Naive B cell (primary cell): ENCODE measurements at regions not wholly inside any gene's neighbourhood (a gene's known extent, or its start where the extent isn't known, plus 50 kb on each side); places are given as distances from the start of the nearest gene placed in this dataset.
"Not testable (repeated sequence)": the region's sequence is repeated elsewhere in the genome, so short reads cannot be mapped to it uniquely, and the experiment has no call there.

Source experiments
- ATAC-seq, 2 donors: fragments of 150-1000 bp; cut with Tn5 transposase; 2 replicates each; pipeline ENCODE4 v1.10.0; 2021; ENCODE audit warnings: low read depth in 2 of 2, mild to moderate bottlenecking in 2 of 2, moderate library complexity in 2 of 2
- DNase-seq: peaks from one replicate; pipeline ENCODE4 v3.0.0; 2022
- H3K27ac Mint-ChIP-seq, 6 donors: one replicate each; pipeline ENCODE4 v1.8.0; 2020 to 2022; ENCODE audit warnings: mild to moderate bottlenecking in 6 of 6, mixed read lengths in 6 of 6, moderate library complexity in 5 of 6, inconsistent platforms in 2 of 6
- H3K27me3 Mint-ChIP-seq, 3 donors: one replicate each; pipeline ENCODE4 v1.8.0; 2021 to 2022; ENCODE audit warnings: mixed read lengths in 3 of 3, mild to moderate bottlenecking in 1 of 3
- H3K36me3 Mint-ChIP-seq, 2 donors: one replicate each; pipeline ENCODE4 v1.8.0; 2020 to 2022; ENCODE audit warnings: mixed read lengths in 2 of 2, inconsistent platforms in 1 of 2, mild to moderate bottlenecking in 1 of 2
- H3K4me1 Mint-ChIP-seq, 3 donors: one replicate each; pipeline ENCODE4 v1.8.0; 2020 to 2022; ENCODE audit warnings: mixed read lengths in 3 of 3, inconsistent platforms in 1 of 3, mild to moderate bottlenecking in 1 of 3, moderate library complexity in 1 of 3
- H3K4me3 Mint-ChIP-seq, 8 donors: one replicate each; pipeline ENCODE4 v1.8.0; 2020 to 2022; ENCODE audit warnings: mild to moderate bottlenecking in 8 of 8, mixed read lengths in 8 of 8, moderate library complexity in 8 of 8, inconsistent platforms in 2 of 8
- H3K9me3 Mint-ChIP-seq, 7 donors: one replicate each; pipeline ENCODE4 v1.8.0; 2020 to 2022; ENCODE audit warnings: mixed read lengths in 7 of 7, mild to moderate bottlenecking in 5 of 7, inconsistent platforms in 2 of 7, moderate library complexity in 1 of 7

DNA sequence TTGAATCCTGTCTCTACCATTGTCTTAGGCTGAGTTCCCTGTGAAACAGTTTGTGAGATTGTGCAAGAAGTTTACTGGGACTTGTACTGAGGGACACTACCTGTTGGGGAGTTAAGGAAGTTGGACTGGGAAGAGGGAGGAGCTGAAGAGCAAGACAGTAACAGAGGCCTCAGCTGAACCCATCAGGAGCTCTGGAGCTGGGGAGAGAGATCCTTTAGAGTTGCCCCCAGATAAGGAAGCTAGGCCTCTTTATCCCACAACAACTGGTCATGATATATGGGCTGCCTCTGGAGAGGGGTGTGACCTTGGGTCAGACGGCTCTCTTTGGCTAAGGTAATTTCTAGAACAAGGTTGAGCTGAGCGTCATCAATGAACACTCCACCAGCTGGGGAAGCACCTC, 137.8 kb upstream of the SLC4A4 start:
- Mint-ChIP-seq H3K27me3 (peaks cover 3 to 5% (median 4%) of the 10 kb centered on the region in 3 donors), H3K4me3 (no peak overlapping the region), H3K4me1 (no peaks in the 10 kb centered on the region), H3K36me3 (no peaks in the 10 kb centered on the region), H3K27ac (no peak overlapping the region), H3K9me3 (no peaks in the 10 kb centered on the region)
- DNase-seq (no peak), ATAC-seq (no peak)

DNA sequence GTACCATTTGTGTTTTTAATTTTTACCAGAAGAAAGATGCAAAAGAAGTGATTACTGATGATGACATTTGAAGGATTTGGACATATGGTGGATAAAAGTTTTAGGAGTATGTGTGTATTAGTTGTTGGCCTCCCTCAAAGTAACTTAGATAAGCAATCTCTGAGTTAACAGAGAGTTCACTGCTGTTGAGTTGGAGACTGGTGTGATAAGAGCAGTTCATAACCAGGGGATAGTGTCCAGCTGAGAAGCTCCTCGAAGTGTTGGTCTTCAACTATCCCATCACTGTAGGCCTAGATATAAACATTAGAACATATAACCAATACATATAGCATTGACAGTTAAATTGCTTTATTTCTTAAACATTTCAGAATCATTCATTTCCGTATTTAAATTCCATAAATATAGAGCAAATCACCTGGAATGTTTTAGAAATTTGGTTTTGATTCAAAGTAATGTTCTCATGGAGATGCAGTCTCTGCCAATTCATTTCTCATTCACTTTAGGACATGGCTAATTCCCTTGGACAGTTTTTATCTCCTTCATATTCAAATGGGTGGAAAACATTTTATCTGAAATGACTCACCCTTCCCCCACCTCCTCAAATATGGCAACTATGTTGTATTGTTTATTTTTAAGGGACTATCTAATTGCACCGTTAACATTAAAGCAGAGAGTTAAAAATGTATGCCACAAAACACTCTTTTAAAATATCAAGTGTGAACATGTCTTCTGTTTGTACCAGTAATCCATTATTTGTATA, 136.8 kb upstream of the SLC4A4 start:
- Mint-ChIP-seq H3K36me3 (no peaks in the 10 kb centered on the region), H3K4me1 (no peaks in the 10 kb centered on the region), H3K9me3 (no peaks in the 10 kb centered on the region), H3K27me3 (peaks cover 0 to 4% (median 0%) of the 10 kb centered on the region in 3 donors), H3K27ac (no peak overlapping the region), H3K4me3 (no peak overlapping the region)
- ATAC-seq: no peak
- no peak for DNase-seq

DNA sequence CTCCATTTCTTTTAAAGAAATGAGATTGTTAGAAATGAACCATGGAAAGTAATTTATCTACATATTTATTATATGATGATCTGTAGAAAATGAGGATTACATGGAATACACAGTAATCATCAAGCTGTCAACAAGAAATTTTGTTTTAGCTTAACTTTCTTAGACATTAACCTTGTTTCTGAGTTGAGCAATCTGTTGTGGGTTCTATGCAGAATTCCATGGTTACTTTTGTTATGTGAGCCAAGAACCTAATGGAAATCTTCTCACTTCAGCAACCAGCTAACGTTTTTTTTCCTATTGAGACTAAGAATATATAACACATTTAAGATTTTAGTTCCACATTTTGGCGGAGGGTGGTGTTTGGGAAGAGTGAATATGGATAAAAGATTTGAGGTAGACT, 136.1 kb upstream of the SLC4A4 start:
- Mint-ChIP-seq H3K27ac (no peak overlapping the region), H3K36me3 (no peaks in the 10 kb centered on the region), H3K9me3 (no peaks in the 10 kb centered on the region), H3K27me3 (peaks cover 0 to 4% (median 0%) of the 10 kb centered on the region in 3 donors), H3K4me3 (no peak overlapping the region), H3K4me1 (no peaks in the 10 kb centered on the region)
- DNase-seq: no peak
- ATAC-seq: no peak

DNA sequence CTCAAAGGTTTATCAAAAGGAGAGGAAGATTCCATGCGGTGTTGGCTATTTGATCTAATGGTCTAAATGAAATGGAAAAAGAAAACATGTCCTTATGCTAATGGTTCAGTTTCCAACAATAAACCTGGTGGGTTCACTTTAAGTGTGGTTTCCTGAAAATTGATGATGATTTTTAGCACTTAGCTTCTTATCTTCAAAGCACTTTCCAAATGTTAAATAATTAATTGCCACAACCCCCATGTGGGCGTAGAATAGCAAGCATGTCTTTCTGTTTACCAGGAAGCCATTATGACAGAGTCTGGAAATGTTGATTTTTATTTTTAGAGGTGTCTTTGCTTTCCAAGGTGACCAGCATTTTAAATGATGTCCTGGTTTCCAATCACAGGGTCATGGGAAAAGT, 134.8 kb upstream of the SLC4A4 start:
- Mint-ChIP-seq H3K4me3 (no peak overlapping the region), H3K4me1 (no peaks in the 10 kb centered on the region), H3K9me3 (no peaks in the 10 kb centered on the region), H3K27ac (no peak overlapping the region), H3K36me3 (no peaks in the 10 kb centered on the region), H3K27me3 (no peaks in the 10 kb centered on the region)
- DNase-seq (no peak), ATAC-seq (no peak)

DNA sequence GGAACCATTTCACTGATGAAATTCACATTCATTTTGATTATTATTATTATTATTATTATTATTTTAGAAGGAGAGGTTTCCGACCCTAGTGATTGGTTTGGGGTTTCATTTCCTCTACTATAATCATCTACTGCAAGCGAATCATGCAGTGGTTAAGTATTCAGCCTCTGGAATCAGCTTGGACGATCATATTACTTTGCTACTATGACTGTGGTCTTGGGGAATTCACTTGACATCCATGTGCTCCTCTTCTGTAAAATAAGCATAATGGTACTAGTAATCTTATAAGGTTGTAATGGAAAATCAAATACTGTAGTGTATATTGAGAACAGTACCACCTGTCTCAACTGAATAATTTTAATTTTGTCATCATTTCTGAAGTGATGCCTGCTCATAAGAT, 132.1 kb upstream of the SLC4A4 start:
- no peak for ATAC-seq
- H3K9me3 Mint-ChIP-seq: no peaks in the 10 kb centered on the region
- H3K27me3 Mint-ChIP-seq: no peaks in the 10 kb centered on the region
- no peak overlapping the region for H3K4me3 Mint-ChIP-seq
- H3K27ac Mint-ChIP-seq: no peak overlapping the region
- no peak for DNase-seq
- no peaks in the 10 kb centered on the region for H3K4me1 Mint-ChIP-seq
- no peaks in the 10 kb centered on the region for H3K36me3 Mint-ChIP-seq

DNA sequence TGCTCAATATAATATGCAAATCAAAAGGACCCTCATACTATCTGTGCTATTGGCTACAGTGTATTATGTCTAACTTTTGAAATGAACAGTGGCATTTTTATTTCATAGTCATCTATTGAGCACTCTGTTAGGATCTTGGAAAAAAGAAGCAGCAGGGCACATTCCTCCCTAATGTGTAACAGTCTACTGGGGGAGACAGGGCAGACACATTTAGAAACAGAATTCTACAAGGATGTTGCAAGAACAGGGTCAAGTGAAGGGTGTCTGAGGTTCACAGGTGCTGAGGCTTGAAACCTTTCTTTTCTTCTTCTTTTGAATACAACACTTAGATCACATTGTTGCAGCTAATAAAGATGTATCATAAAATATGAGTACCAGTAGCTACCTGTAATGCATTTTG, 129.7 kb upstream of the SLC4A4 start:
- DNase-seq (no peak), ATAC-seq (no peak)
- Mint-ChIP-seq H3K36me3 (no peaks in the 10 kb centered on the region), H3K27ac (no peak overlapping the region), H3K4me3 (no peak overlapping the region), H3K27me3 (peaks cover 0 to 8% (median 0%) of the 10 kb centered on the region in 3 donors), H3K4me1 (no peaks in the 10 kb centered on the region), H3K9me3 (peaks cover 0 to 8% (median 0%) of the 10 kb centered on the region in 7 donors)

DNA sequence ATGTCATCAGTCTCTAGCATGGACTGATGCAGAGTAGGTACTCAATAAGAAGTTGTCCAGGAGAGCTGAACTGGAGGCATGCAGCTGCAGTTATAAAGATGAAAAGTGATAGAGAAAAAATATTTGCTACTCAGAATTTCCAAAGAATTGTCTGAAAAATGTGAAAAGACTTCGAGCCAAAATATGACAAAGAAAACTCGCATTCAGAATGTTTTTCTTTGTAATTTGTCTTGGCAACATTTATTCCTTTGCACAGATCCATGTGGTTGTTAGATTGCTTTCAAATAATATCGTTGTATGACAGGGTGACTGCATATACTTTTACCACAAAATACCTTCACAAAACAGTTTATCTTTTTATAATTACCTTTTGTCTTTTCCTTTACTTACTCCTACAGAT, 128.0 kb upstream of the SLC4A4 start:
- no peak overlapping the region for H3K4me3 Mint-ChIP-seq

DNA sequence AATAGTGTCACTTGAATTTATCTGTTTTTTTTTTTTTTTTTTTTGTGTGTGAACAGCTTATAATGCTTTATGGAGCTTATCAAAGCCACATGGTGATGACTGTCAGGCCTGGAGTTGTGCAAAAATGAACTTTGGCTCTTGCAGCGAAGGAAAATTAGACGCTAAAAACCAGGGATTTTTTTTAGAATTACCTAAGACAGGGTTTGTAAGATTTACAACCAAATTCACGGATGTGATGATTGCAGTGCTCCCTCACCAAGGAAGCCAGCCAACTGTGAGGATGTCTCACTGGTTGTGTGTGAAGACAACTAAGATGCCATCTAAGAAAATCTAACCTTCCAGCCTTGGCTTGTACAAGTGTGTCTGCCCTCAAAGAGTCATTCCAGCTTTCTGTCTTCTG, 127.1 kb upstream of the SLC4A4 start:
- no peaks in the 10 kb centered on the region for H3K4me1 Mint-ChIP-seq
- H3K36me3 Mint-ChIP-seq: no peaks in the 10 kb centered on the region
- ATAC-seq (no peak), DNase-seq (no peak)
- H3K4me3 Mint-ChIP-seq: no peak overlapping the region
- H3K27me3 Mint-ChIP-seq: peaks cover 0 to 8% (median 0%) of the 10 kb centered on the region in 3 donors
- peaks cover 0 to 10% (median 0%) of the 10 kb centered on the region in 7 donors for H3K9me3 Mint-ChIP-seq
- H3K27ac Mint-ChIP-seq: no peak overlapping the region

More for the DNA sequence above, 128.0 kb upstream of the SLC4A4 start:
- H3K36me3 Mint-ChIP-seq: no peaks in the 10 kb centered on the region
- peaks cover 0 to 8% (median 0%) of the 10 kb centered on the region in 3 donors for H3K27me3 Mint-ChIP-seq
- H3K27ac Mint-ChIP-seq: no peak overlapping the region
- H3K9me3 Mint-ChIP-seq: peaks cover 0 to 10% (median 0%) of the 10 kb centered on the region in 7 donors
- DNase-seq: no peak
- no peaks in the 10 kb centered on the region for H3K4me1 Mint-ChIP-seq
- ATAC-seq: no peak

DNA sequence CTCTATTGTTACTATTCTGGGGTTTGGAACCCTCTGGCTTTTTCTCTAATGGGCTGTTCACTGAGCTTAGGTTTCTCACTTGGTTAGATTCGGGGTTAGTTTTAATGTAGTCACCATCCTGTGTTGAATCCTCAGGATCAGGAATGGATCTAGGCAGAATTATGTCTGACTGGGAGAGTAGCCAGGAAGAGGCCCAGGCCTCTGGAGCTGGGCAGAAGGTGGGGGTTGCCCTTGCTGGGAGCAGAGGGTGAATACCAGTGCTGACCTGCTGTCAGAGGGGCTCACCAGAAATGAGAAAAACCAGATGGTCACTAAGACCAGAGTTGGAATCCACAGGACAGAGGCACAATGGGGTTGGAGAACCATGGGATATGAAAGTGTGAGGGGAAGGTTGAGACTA, 126.6 kb upstream of the SLC4A4 start:
- H3K4me1 Mint-ChIP-seq: no peaks in the 10 kb centered on the region
- H3K36me3 Mint-ChIP-seq: no peaks in the 10 kb centered on the region
- no peak overlapping the region for H3K4me3 Mint-ChIP-seq
- H3K9me3 Mint-ChIP-seq: peaks cover 0 to 10% (median 0%) of the 10 kb centered on the region in 7 donors
- no peak for ATAC-seq
- no peak for DNase-seq
- H3K27ac Mint-ChIP-seq: no peak overlapping the region
- H3K27me3 Mint-ChIP-seq: peaks cover 0 to 8% (median 0%) of the 10 kb centered on the region in 3 donors

DNA sequence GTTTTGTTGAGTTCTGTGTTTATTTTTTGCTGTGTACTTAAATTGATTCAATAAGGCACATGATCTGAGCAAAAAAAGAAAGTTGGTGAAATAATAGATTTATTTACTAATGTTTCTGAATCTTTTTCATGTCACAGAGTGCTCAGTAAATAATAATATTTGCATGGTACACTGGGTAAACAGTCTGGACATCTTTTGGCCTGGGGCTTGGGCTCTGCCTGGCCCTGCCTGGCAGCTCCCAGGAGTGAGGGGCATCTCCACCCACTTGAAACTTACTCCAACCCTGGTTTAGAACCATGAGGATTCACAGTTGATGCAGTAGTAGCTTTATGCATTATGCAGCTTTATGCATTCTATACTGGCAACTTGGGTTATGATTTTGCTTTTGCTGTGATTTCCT, 124.2 kb upstream of the SLC4A4 start:
- no peak for ATAC-seq
- H3K36me3 Mint-ChIP-seq: no peaks in the 10 kb centered on the region
- H3K27me3 Mint-ChIP-seq: peaks cover 0 to 8% (median 7%) of the 10 kb centered on the region in 3 donors
- H3K4me1 Mint-ChIP-seq: no peaks in the 10 kb centered on the region
- no peak overlapping the region for H3K27ac Mint-ChIP-seq
- no peak overlapping the region for H3K4me3 Mint-ChIP-seq
- H3K9me3 Mint-ChIP-seq: peaks cover 0 to 10% (median 0%) of the 10 kb centered on the region in 7 donors
- DNase-seq: no peak

DNA sequence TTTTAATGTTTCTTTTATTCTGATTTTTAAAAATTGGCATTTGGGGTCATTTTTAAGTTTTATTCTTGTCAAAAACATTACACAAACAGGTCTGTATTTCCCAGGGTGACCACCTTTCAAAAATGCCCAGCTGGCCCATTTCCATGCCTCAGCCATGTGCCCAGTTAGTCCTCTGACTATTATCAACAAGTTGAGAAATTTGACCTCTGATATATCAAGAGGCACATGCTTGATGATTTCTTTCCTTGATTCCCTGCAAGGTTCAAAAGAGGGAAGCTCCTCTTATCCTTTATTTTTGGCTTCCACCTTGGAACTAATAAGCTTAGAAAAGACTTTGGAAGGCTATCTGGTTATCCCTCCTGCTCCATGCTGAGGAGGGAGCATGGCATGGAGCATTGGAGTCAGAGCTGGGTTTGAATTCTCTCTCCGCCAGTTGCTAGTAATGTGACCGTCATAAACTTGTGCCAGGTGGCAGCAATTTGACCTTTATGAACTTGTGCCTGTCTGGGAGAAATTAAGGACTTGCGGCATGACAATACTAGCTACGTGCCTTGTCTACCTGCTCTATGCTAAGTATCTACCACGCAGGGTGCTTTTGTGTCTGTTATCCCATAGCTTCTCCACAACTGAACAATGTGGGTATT, 122.4 kb upstream of the SLC4A4 start:
- H3K9me3 Mint-ChIP-seq: peaks cover 0 to 15% (median 2%) of the 10 kb centered on the region in 7 donors
- DNase-seq (no peak), ATAC-seq (no peak)
- H3K27ac Mint-ChIP-seq: no peak overlapping the region
- H3K27me3 Mint-ChIP-seq: peaks cover 5 to 8% (median 8%) of the 10 kb centered on the region in 3 donors
- no peaks in the 10 kb centered on the region for H3K36me3 Mint-ChIP-seq
- no peaks in the 10 kb centered on the region for H3K4me1 Mint-ChIP-seq
- peak overlapping the region in 1 of 8 donors; percentile 44 for H3K4me3 Mint-ChIP-seq

DNA sequence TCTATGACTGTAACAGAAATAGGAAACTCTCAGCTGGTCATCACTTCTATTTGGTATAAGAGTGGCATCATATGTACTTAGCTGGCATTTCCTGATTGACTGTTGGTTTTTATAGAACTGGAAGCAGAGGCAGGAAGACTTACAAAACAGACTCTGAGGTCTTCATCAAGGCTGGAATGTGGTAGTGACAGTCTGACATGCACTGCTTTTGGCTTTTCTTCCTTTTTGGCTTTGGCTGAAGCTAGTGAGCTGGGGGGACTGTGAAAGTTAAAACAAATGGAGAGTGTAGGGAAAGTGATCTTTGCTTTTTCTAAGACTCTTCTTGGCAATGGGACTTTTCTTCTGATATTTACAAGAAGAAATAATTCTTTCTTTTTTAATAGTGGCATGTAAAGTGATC, 121.1 kb upstream of the SLC4A4 start:
- Mint-ChIP-seq H3K4me1 (no peaks in the 10 kb centered on the region), H3K27me3 (peaks cover 5 to 9% (median 8%) of the 10 kb centered on the region in 3 donors), H3K36me3 (no peaks in the 10 kb centered on the region), H3K9me3 (peaks cover 0 to 15% (median 2%) of the 10 kb centered on the region in 7 donors), H3K4me3 (no peak overlapping the region), H3K27ac (no peak overlapping the region)
- no peak for ATAC-seq
- no peak for DNase-seq

DNA sequence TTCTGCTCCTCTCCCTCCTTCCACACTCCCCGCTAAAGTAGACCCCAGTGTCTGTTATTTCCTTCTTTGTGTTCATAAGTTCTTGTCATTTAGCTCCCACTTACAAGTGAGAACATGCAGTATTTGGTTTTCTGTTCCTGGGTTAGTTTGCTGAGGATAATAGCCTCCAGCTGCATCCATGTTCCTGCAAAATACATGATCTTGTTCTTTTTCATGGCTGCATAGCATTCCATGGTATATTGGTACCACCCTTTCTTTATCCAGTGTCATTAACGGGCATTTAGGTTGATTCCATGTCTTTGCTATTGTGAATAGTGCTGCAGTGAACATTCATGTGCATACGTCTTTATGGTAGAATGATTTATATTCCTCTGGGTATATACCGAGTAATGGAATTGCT, 118.0 kb upstream of the SLC4A4 start:
- H3K9me3 Mint-ChIP-seq, H3K36me3 Mint-ChIP-seq, ATAC-seq, H3K4me3 Mint-ChIP-seq, DNase-seq, H3K4me1 Mint-ChIP-seq, H3K27ac Mint-ChIP-seq: not testable (repeated sequence)
- H3K27me3 Mint-ChIP-seq: peaks cover 5 to 13% (median 9%) of the 10 kb centered on the region in 3 donors
